Right lobe of liver (tissue), 4 donors: ENCODE measurements at regions not wholly inside any gene's neighbourhood (a gene's known extent, or its start where the extent isn't known, plus 50 kb on each side); places are given as distances from the start of the nearest gene placed in this dataset.

Experiments used
- CTCF ChIP-seq, 4 donors: fragments of 200-600 bp in 3 of 4; fragments of 450-650 bp in 1 of 4; IDR thresholded peaks; one replicate each; pipeline versions ENCODE4 v1.5.1 to v1.8.0; 2016 to 2022; ENCODE audit warnings: antibody characterized with exemption in 4 of 4, mild to moderate bottlenecking in 2 of 4
- POLR2A ChIP-seq: fragments of 450-650 bp; IDR thresholded peaks from one replicate; pipeline ENCODE4 v1.6.1; 2017; ENCODE audit warnings: antibody characterized with exemption, mild to moderate bottlenecking
- donor health status: DM: no; HTN: no; CAD: no.
- donor health status: DM: no; HTN: no; CAD: no.
- donor health status: DM: no; HTN: yes; CAD: no.

- TF ChIP-seq CTCF (IDR thresholded peaks at IDR 0.05) (no peak), POLR2A (no peak)
Observed at GRCh38 chr12:94033784-94034183, 114.6 kb upstream of the PLXNC1 start.
